ENCODE measurements at regions not wholly inside any gene's neighbourhood (a gene's known extent, or its start where the extent isn't known, plus 50 kb on each side); places are given as distances from the start of the nearest gene placed in this dataset.

- no peak for DNase-seq (ENCODE audit: low read depth)
- TF ChIP-seq CTCF (conservative IDR thresholded peaks at IDR 0.05; ENCODE audit: low read length) = no peak
- H3K4me3 ChIP-seq (ENCODE audit: low read length) = no peak overlapping the region
Observed at GRCh38 chr2:207444756-207445155, 85.0 kb upstream of the CREB1 start.

- H3K4me3 ChIP-seq (ENCODE audit: low read length) = no peak overlapping the region
- TF ChIP-seq CTCF (conservative IDR thresholded peaks at IDR 0.05; ENCODE audit: low read length) = no peak
Observed at GRCh38 chr2:207446653-207447052, 83.1 kb upstream of the CREB1 start.

DNA sequence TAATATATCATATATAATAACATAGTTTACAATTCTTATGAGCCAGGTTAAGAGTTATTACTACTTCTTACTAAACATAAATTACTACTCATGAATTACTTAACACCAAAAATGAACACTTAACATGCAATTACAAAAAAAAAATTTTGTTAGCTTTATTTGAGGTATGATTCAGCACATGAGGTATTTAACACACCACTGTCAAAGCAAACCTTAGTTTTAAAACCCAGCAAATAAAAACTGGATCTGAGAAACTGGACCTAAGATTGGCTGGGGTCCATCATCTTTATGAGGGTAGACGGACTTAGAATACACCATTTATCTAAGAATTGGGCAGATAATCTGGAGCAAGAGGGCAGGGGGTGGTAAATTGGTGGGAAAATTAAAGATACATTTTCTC, 81.8 kb upstream of the CREB1 start:
- H3K4me3 ChIP-seq (ENCODE audit: low read length) = no peak overlapping the region
- TF ChIP-seq CTCF (conservative IDR thresholded peaks at IDR 0.05; ENCODE audit: low read length) = no peak
- no peak for DNase-seq (ENCODE audit: low read depth)

More at GRCh38 chr2:207446653-207447052, 83.1 kb upstream of the CREB1 start:
- no peak for DNase-seq (ENCODE audit: low read depth)

DNA sequence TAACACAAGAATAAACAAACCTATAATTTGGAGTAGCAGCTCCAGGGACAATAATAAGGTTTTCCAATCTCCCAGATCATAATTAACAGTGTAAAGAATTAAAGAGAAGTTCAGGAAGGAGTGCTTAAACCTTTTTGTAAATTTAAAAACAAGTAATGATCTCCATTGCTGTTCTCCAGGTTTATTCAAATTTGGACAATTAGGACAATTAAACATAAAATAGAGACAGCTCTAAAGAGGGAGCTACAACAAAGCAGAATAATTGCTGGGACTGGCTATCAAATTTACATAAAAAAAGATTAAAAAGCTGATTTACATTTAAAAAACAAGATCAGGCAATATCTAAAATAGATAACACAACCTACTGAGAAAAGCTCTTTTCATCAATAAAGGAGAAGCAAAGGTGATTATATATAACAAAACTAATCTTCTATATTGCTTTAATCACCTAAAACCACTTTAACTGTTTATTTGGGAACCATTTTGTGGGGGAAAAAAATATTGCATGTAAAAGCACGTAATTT, 80.1 kb upstream of the CREB1 start:
- DNase-seq (ENCODE audit: low read depth) = no peak
- no peak for TF ChIP-seq CTCF (conservative IDR thresholded peaks at IDR 0.05; ENCODE audit: low read length)
- H3K4me3 ChIP-seq (ENCODE audit: low read length) = no peak overlapping the region

DNA sequence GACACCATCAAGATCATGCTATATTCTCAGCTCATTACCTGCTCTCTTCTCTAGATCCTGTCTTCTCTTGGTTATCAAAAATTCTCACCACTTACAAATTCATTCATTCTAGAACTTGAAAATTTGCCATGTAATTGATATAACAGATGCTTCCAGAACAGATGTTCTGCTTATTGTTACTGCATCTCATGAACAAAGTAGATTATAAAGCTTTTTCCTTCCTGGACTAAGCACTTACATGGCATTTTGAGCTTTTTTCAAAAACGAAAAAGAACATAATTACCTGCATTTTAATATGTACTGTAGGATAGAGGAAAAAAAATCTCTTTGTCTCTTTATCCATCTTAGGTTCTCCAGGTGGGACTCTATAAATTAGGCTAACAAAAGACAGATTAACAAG, 79.6 kb upstream of the CREB1 start:
- DNase-seq (ENCODE audit: low read depth) = no peak

DNA sequence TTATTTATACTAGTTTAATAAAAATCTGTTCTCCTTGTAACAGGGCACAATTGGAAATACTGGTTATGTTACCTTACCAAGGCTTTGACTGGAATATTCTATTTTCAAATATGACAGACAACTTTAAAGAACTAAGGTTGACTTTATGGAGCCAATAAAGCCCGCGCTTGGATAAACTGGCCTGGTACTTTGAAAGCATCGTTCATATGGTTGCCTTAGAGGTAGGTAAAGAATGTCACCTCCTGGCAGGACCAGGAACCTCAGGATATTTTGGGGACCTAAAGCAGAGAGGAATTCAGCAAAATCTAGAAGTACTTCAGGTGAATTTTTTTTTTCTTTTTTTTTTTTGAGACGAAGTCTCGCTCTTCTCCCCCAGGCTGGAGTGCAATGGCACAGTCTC, 71.2 kb upstream of the CREB1 start:
- DNase-seq (ENCODE audit: low read depth) = no peak
- no peak for TF ChIP-seq CTCF (conservative IDR thresholded peaks at IDR 0.05; ENCODE audit: low read length)
- H3K4me3 ChIP-seq (ENCODE audit: low read length) = no peak overlapping the region

More for the DNA sequence above, 79.6 kb upstream of the CREB1 start:
- H3K4me3 ChIP-seq (ENCODE audit: low read length) = no peak overlapping the region
- TF ChIP-seq CTCF (conservative IDR thresholded peaks at IDR 0.05; ENCODE audit: low read length) = no peak

DNA sequence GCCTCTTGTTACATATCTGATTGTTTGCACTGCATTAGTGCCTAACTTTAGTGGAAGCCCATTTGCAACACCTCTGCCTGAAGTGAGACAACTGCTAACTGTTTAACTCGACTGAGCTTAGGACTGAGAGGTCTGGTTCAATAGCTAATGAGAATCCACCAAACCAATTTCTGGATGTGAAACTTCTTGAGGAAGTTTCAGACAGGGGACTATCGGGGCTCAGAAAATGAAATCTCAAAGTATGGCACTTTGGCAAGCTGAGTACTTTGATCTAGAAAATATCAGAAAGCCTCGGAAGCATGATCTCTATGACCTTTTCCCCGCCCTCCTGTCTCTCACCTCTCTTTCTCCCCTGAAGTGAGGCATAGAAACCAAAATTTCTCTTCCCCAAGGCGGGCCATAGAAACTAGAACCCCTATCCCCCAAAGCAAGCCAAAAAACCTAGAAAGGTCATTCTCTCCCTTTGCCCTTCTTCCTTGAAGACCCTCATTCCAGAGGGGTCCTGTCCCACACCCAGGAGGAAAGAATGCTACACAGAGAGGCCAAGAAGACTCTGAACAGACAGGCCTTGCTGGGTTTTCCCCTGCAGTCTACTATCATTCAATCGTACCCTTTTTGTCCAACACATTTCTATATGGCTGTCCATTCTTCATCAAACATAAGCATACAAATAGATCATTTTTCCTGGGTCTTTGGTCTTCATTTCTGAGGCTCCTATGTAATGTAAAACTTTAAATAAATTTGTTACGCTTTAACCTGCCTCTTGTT, 69.6 kb upstream of the CREB1 start:
- H3K4me3 ChIP-seq (ENCODE audit: low read length) = no peak overlapping the region
- DNase-seq (ENCODE audit: low read depth) = no peak
- TF ChIP-seq CTCF (conservative IDR thresholded peaks at IDR 0.05; ENCODE audit: low read length) = no peak
